CD4-positive, alpha-beta T cell (primary cell): ENCODE measurements at regions not wholly inside any gene's neighbourhood (a gene's known extent, or its start where the extent isn't known, plus 50 kb on each side); places are given as distances from the start of the nearest gene placed in this dataset.

Experiments
- ATAC-seq: fragments of 200-7000 bp; cut with Tn5 transposase; one replicate; pipeline ENCODE4 v1.10.0; 2022; ENCODE audit warnings: mild to moderate bottlenecking; ENCODE audit not compliant: poor library complexity
- CTCF ChIA-PET: fragments of 350-600 bp; sonication (Branson Sonifier 250); formaldehyde crosslinking; loops from one replicate; lab custom pipeline; 2021; ENCODE audit warnings: antibody characterized with exemption, inconsistent platforms; lab: Charles Lee
- POLR2A ChIA-PET: fragments of 350-600 bp; sonication (Branson Sonifier 250); formaldehyde crosslinking; loops from one replicate; lab custom pipeline; 2021; ENCODE audit warnings: antibody characterized with exemption, inconsistent platforms; lab: Charles Lee
- DNase-seq, 14 experiments: peaks; one replicate each; pipeline ENCODE4 v3.0.0-alpha.2; 2013 to 2020; ENCODE audit warnings: mixed read lengths in 2 of 14
- H3K27ac ChIP-seq, 2 donors: one replicate each; pipeline versions ENCODE4 v1.5.1 to v1.7.0; 2013; ENCODE audit warnings: low read length in 2 of 2, low read depth in 1 of 2, mild to moderate bottlenecking in 1 of 2
- H3K27me3 ChIP-seq, 2 experiments: 1 replicate in 1 of 2; 2 replicates in 1 of 2; pipeline versions ENCODE4 v1.6.1 to v1.7.0; 2013; ENCODE audit warnings: low read length in 2 of 2, control low read depth in 1 of 2, mild to moderate bottlenecking in 1 of 2, moderate library complexity in 1 of 2; ENCODE audit not compliant: insufficient read depth in 2 of 2, control insufficient read depth in 1 of 2
- H3K36me3 ChIP-seq: one replicate; pipeline ENCODE4 v1.6.1; 2013; ENCODE audit warnings: low read length, control low read depth; ENCODE audit not compliant: insufficient read depth
- H3K4me1 ChIP-seq: one replicate; pipeline ENCODE4 v1.6.1; 2013; ENCODE audit warnings: low read length, control low read depth; ENCODE audit not compliant: insufficient read depth
- H3K4me3 ChIP-seq: one replicate; pipeline ENCODE4 v1.5.1; 2013; ENCODE audit warnings: mild to moderate bottlenecking, low read length, moderate library complexity
- H3K9me3 ChIP-seq, 2 experiments: 1 replicate in 1 of 2; 2 replicates in 1 of 2; pipeline versions ENCODE4 v1.6.1 to v1.7.0; 2013; ENCODE audit warnings: low read length in 2 of 2, mild to moderate bottlenecking in 2 of 2, control low read depth in 1 of 2, moderate library complexity in 1 of 2; ENCODE audit not compliant: control insufficient read depth in 1 of 2, insufficient read depth in 1 of 2
- H3K27ac Mint-ChIP-seq: one replicate; pipeline ENCODE4 v1.8.0; 2020; ENCODE audit warnings: mixed read lengths
- H3K27me3 Mint-ChIP-seq: one replicate; pipeline ENCODE4 v1.8.0; 2021; ENCODE audit warnings: mixed read lengths
- H3K36me3 Mint-ChIP-seq: one replicate; pipeline ENCODE4 v1.8.0; 2021; ENCODE audit warnings: low read depth, mixed read lengths
- H3K4me1 Mint-ChIP-seq: one replicate; pipeline ENCODE4 v1.8.0; 2021; ENCODE audit warnings: low read depth, mixed read lengths
- H3K4me3 Mint-ChIP-seq: one replicate; pipeline ENCODE4 v1.8.0; 2020; ENCODE audit warnings: mild to moderate bottlenecking, mixed read lengths
- H3K9me3 Mint-ChIP-seq: one replicate; pipeline ENCODE4 v1.8.0; 2020; ENCODE audit warnings: mixed read lengths
- intact Hi-C, 2 experiments: fragments of 100-400 bp; cut with DNase I in 1 of 2; cut with micrococcal nuclease in 1 of 2; formaldehyde crosslinking; loops; one replicate each; pipeline versions ENCODE4 v1.15.1 to v1.9.0; 2023 to 2025; cut with DNase I, micrococcal nuclease
- TF ChIP-seq, protein P1 (sequence below): fragments of 200-600 bp; IDR thresholded peaks from one replicate; pipeline ENCODE4 v1.8.0; 2022; ENCODE audit warnings: antibody characterized with exemption, mild to moderate bottlenecking

DNA sequence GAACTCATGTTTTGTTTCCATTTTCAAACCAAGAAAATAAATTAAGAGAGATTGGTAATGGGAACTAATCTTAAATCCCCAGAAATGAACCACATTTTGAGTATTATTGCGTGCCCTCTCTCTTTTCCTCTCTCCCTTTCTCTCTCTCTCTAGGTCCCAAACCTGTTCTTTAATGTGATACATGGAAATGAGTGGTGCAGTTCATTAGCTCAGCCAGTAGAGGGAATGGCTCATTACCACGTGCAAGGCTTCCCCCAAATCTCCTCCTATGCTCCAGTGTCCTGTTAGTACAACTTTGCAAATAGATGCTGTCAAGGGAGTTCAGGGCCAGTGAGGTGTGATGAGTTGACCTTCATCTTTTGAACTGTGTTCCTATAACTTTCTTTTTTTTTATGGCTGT is 178.4 kb downstream of the FGF9 start:
- H3K9me3 Mint-ChIP-seq, result no peaks in the 10 kb centered on the region
- ATAC-seq (peak; percentile 74), DNase-seq (peak in 5 of 14 experiments; percentile 6 to 61 (median 43))
- H3K9me3 ChIP-seq, result peaks cover 0 to 4% of the 10 kb centered on the region in 2 experiments
- CTCF ChIA-PET, result no interaction called here
- intact Hi-C loops, result loop anchor here (1.0 to 5.0 kb wide), 3 partner anchors 212 to 429 kb away; no protein-coding TSS in a partner anchor
- H3K27ac ChIP-seq, result no peak overlapping the region
- no peaks in the 10 kb centered on the region for H3K27me3 Mint-ChIP-seq
- H3K4me1 Mint-ChIP-seq, result no peaks in the 10 kb centered on the region
- H3K36me3 ChIP-seq, result no peaks in the 10 kb centered on the region
- H3K27me3 ChIP-seq, result peaks cover 0 to 2% of the 10 kb centered on the region in 2 experiments
- TF ChIP-seq, protein P1, sequence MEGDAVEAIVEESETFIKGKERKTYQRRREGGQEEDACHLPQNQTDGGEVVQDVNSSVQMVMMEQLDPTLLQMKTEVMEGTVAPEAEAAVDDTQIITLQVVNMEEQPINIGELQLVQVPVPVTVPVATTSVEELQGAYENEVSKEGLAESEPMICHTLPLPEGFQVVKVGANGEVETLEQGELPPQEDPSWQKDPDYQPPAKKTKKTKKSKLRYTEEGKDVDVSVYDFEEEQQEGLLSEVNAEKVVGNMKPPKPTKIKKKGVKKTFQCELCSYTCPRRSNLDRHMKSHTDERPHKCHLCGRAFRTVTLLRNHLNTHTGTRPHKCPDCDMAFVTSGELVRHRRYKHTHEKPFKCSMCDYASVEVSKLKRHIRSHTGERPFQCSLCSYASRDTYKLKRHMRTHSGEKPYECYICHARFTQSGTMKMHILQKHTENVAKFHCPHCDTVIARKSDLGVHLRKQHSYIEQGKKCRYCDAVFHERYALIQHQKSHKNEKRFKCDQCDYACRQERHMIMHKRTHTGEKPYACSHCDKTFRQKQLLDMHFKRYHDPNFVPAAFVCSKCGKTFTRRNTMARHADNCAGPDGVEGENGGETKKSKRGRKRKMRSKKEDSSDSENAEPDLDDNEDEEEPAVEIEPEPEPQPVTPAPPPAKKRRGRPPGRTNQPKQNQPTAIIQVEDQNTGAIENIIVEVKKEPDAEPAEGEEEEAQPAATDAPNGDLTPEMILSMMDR, result peak; percentile 74
- H3K4me3 Mint-ChIP-seq, result no peak overlapping the region
- no peak overlapping the region for H3K27ac Mint-ChIP-seq
- H3K36me3 Mint-ChIP-seq, result no peaks in the 10 kb centered on the region
- POLR2A ChIA-PET, result no interaction called here
- no peaks in the 10 kb centered on the region for H3K4me1 ChIP-seq
- no peak overlapping the region for H3K4me3 ChIP-seq

DNA sequence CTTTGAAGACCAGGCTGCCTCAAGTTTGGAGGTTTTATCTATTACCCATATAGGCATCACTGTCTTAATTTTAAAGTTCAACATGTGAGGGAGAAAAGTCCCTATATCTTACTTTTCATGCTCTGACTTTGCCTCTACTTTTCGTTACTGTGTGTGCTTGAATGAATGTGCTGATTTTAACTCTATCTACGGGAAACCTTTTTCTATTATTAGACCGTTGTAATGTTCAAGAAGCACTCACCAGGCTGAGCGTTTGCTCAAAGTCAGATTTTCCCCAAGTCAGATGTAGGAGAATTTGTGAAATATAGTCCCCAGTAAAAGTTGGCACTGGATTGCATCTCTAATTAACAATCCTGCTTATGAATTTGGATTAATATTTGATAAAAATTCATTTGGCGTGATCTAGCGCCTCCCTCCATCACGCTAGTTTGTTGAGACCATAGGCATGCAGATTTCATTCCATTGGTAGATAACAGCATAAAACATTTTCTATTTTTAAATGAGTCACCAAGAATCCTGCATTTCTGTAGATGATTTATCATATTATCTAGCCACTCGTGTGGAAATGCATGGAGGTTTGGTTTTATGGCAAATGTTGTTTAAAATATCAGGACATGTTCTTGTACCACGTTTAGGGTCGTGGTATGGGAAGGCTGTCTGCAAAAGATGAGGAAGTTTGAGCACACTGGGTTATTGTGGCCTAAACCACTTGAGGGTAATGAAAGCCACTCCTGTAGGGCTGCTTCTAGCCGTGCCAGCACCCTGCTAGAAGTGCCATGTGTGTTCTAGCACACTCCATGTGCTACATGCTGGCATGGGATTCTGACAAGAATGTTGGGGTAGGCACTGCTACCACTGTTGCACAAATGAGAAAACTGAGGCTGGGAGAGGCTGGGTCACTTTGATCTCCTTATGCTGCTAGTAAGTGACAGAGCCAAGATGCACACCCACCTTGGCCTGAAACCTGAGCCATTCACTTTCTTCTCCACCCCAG is 179.4 kb downstream of the FGF9 start:
- H3K27me3 Mint-ChIP-seq, result no peaks in the 10 kb centered on the region
- no peak overlapping the region for H3K27ac Mint-ChIP-seq

DNA sequence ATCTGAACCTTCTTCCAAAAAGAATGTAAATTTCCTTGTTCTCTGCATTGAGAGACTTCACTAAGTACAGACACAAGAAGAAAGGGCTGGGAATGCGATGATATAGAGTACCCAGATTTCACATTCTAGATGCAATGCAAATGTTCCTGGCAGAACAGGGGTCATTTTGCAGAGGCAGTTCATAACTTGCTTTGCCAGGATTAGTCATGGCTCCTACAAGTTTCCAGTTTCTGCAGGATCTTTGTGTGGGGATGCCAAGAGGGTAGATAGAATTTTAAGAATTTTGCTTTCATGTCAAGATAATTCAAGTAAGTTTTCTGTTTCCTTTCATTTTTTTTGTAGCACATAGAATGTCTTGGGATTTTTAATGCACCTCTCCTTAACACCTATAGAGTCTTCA is 181.2 kb downstream of the FGF9 start:
- CTCF ChIA-PET, result no interaction called here
- POLR2A ChIA-PET, result no interaction called here
- intact Hi-C loops, result loop anchor here in 1 of 2 experiments (5.0 kb wide), 1 partner anchor 205 kb away; no protein-coding TSS in a partner anchor
- TF ChIP-seq, protein P1, result no peak
- no peaks in the 10 kb centered on the region for H3K4me1 ChIP-seq
- H3K4me3 ChIP-seq, result no peak overlapping the region
- H3K27me3 ChIP-seq, result peaks cover 0 to 2% of the 10 kb centered on the region in 2 experiments
- ATAC-seq (no peak), DNase-seq (no peak)
- no peaks in the 10 kb centered on the region for H3K9me3 ChIP-seq
- Mint-ChIP-seq H3K27me3 (no peaks in the 10 kb centered on the region), H3K4me1 (no peaks in the 10 kb centered on the region), H3K9me3 (no peaks in the 10 kb centered on the region), H3K4me3 (no peak overlapping the region), H3K27ac (no peak overlapping the region), H3K36me3 (no peaks in the 10 kb centered on the region)
- no peak overlapping the region for H3K27ac ChIP-seq
- H3K36me3 ChIP-seq, result no peaks in the 10 kb centered on the region

More for the DNA sequence above, 179.4 kb downstream of the FGF9 start:
- ChIA-PET CTCF (no interaction called here), POLR2A (no interaction called here)
- H3K27me3 ChIP-seq, result peaks cover 0 to 2% of the 10 kb centered on the region in 2 experiments
- H3K36me3 ChIP-seq, result no peaks in the 10 kb centered on the region
- TF ChIP-seq, protein P1, result no peak
- Mint-ChIP-seq H3K36me3 (no peaks in the 10 kb centered on the region), H3K4me3 (no peak overlapping the region), H3K9me3 (no peaks in the 10 kb centered on the region), H3K4me1 (no peaks in the 10 kb centered on the region)
- H3K9me3 ChIP-seq, result no peaks in the 10 kb centered on the region
- intact Hi-C loops, result loop anchor here in 1 of 2 experiments (5.0 kb wide), 1 partner anchor 207 kb away; no protein-coding TSS in a partner anchor
- no peak overlapping the region for H3K4me3 ChIP-seq
- ATAC-seq (no peak), DNase-seq (no peak)
- H3K27ac ChIP-seq, result no peak overlapping the region
- no peaks in the 10 kb centered on the region for H3K4me1 ChIP-seq
